DMS114 treated with DMSO at 0.1 percent for 48 hours (cell line): ENCODE measurements at regions not wholly inside any gene's neighbourhood (a gene's known extent, or its start where the extent isn't known, plus 50 kb on each side); places are given as distances from the start of the nearest gene placed in this dataset.
"Not testable (repeated sequence)": the region's sequence is repeated elsewhere in the genome, so short reads cannot be mapped to it uniquely, and the experiment has no call there.

Source experiments
- DNase-seq: peaks from one replicate; lab custom pipeline; 2025; ENCODE audit not compliant: unreplicated experiment; lab: John Stamatoyannopoulos, UW

DNA sequence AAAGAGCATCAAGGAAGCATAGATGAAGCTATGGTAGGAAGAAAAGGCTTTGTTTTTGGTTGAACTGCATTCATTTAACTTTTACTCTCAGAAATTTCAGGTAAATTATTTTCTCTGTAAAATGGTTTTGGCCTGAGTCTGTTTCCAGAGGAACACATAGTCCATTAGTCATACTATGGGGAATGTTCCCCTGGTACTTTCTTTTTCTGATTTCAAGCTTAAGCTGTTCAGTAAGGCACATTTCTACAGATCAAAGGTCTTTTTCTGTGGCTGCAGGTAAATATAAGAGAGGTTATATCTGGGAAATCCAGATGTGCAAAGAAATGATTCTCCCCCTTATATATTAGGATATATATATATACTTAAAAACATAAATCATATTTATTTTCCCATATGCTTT, 1744.4 kb upstream of the ADGRL3 start:
- no peak for DNase-seq

DNA sequence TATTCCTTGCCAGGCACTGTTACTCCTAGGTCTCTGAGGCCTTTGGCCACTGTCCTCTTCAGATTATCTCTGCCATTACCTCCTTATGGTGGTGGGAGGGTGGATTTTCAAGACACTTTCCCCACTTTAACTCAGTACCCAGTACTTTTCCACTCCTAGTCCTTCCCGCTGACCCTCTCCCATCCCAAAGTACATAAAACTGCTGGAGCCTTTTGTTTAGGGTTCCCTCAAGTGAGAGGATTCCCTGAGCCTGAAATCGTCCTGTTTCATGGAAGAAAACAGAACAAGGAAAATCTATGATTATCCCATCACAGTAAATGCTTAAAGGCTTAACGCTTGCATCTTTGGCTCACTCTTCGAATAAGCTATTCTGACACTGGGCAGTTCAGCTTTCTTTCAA, 1742.5 kb upstream of the ADGRL3 start:
- no peak for DNase-seq

DNA sequence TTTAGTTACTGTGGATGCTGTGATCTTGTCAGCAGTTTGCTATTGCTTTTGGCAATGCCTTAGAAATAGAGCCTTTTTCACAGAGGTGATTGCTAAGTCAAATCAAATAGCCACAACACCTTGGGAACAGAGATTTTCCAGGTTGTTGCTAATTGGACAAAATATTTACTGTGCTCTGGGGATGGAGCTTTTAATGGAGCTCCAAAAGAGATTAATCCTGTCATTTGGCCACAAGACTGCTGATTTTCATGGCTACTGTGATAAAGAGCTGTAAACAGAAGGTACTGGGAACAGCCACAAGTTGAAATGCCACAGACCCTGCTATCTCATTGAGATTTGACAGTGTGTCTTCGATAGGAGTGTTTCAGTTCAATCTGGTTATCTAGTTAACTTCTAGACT, 1715.2 kb upstream of the ADGRL3 start:
- DNase-seq, result no peak

DNA sequence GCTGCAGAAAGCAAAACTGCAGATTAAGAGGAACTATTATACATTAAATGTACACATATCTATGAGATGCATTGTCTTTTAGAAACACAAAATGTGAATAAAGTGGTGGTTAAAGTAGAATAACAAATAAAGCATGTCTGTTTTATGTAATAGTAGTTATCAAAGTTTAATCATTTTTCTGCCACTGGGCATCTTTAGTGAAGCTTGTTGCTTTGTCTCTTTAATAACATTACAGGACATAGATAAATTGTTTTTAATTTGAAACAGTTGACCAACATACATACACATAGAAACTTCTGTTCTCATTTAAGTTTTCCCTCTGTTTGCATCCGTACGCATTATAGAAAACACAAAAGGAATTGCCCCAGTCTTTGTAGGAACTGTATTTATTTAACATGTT, 1700.0 kb upstream of the ADGRL3 start:
- no peak for DNase-seq

DNA sequence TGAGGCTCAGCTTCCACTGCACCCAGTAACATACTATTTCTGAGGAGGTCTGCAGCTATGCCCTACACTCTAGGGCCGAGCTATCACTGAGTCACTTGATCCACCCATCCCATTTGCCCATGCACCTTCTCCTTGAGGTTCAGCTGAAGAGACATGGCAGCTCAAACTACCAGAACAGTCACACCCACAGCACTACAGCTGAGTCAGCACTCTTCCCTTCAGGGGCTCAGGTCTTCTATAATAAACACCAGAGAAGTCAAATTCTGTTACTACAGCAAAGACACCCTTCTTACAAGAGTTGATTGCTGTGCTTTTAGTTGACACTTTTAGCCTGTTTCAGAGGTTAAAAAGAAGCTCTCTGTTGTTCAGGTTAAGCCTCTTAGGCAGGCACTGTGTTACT, 1696.4 kb upstream of the ADGRL3 start:
- no peak for DNase-seq

DNA sequence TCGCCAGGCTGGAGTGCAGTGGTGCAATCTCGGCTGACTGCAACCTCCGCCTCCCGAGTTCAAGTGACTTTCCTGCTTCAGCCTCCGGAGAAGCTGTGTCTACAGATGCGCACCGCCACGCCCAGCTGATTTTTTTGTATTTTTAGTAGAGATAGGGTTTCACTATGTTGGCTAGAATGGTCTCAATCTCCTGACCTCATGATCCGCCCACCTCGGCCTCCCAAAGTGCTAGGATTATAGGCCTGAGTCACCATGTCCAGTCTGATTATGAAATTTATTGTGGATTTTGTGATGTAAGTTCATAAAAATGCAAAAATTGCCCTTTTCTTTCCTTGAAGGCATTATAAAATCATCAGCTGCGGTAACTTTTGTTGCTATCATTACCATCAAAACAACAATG, 1688.3 kb upstream of the ADGRL3 start:
- not testable (repeated sequence) for DNase-seq

DNA sequence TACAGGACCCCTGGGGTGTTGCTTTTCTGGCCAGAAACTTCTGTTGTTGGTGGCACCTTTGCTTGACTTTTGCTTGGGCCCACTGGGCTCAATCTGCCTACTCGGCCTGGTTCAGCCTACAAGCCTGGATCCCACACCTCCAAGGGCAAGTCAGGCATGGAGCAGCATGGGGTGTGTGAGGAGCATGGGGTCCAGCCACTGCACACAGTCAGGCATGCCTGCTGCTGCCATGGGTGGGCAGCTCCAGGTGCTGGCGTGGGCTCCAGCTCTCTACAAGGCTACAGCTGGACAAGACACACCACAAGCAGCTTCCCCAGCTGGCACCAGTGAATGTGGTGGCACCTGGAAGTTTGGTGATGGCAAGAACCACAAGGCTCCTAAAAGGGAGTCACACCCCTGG, 1683.1 kb upstream of the ADGRL3 start:
- DNase-seq, result no peak

DNA sequence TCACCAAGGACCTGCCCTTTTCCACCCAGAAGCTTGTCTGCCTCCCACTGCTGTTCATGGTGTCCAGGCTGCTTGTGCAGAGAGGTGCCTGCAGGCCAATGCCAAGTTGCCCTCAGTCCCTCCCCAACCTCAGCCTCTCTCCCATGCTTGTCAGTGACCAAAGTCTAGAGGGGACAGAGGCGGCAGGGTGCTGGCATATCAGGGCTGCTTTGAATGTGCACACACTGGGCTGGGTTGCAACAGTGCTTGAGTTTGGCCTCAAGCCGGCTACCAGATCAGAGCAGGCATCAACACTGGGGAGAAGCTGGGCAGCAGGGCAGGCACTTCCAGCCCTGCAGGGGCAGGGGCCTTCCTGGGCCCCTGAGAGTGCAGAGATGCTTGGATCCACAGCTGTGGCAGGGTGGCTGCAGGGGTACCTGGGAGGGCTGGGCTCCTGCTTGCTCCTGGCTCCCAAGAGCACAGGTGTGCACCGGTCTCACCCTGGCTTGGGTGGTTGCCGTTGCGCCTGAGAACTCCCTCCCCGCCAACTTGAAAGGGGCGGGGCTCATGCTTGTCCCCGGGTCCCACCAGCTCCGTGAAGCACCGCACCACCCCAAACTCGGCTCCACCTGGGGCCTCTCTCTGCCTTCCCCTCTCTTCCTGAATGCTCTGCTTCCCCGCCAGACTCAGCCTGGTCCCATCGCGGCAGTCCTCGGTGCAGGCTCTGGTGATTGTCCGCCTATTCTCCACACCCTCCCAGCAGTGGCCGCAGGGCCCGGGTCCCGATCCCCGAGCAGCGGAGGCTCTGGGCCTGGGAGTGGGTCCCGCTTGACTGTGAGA, 1681.9 kb upstream of the ADGRL3 start:
- DNase-seq, result no peak

DNA sequence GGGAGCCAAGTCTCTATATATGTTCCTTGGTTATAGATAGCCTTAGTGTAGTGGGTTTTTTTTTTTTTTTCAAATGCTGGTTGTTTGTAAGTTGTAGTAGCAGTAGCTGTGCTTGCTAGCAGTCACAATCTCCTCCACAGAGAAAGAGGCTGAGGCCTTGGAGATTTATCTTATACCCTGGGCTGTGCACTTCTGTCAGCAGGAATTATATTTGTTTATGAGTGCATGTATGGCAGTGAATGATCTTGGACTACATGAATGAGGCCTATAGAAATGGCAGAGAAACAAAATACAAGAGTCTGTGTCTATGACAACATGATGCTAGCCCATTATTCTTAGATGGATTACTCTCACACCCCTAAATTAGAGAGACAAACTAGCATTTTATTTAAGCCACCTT, 1674.2 kb upstream of the ADGRL3 start:
- DNase-seq, result no peak

DNA sequence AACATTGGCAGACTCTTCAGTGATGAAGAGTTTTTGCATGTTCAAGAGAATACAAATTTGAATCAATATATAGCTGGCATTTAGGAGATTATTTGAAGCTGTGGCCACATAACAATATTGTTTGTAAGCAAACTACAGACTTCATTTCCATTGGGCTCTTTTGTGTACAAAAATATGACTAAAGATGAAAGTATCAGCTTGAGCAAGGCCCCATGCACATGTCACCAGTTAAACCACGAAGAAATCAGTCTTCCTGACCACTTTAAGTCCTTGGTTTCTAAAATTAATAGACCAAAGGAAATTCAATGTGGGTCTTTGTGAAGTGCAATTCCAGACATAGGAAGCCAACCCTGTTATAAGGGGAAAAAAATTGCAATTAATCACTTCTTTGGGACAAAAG, 1664.6 kb upstream of the ADGRL3 start:
- DNase-seq, result no peak

DNA sequence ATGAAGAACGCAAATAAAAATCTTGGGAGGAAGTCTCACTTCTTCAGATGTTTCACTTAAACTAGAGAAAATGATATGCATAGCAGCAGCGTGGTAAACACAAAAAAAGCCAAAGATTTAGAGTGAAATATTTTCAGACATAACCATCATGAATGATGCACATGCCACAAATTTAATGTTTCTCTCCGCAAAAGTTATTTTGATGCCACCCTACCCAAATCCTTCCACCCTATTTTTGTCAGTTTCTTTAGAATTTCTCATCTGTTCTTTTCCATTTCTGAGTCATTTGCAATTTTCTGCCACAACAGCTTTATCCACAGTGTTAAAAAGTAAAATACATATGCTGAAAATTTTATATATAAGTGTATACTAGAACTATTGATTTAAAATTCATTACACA, 1663.7 kb upstream of the ADGRL3 start:
- DNase-seq, result no peak

DNA sequence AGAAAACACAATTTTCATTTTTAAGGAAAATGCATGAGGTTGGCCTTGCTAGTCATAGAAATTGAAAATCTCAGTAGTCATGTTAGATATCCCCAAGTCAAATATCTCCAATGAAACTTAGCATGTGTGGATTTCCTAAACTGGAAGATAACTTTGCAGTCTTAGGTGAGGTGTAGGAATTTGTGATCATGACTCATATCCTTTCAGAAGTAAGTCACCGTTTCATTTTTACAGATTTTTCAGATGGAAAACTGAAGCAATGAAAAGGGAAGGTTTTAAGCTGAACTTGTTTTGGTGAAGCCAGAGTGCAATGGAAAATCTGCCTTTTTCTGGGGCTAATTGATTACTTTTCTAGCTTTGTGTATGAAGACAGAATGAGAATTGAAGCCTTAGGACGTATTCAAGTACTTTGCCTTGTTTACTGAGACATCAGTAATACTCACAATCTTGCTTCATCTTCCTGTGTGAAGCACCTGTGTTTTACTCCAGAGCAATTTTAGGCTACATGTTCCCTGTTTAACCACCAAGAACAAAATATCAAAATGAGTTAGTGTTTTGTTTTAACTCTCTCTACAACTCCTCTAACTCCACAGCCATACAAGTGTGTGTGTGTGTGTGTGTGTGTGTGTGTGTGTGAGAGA, 1662.8 kb upstream of the ADGRL3 start:
- no peak for DNase-seq

DNA sequence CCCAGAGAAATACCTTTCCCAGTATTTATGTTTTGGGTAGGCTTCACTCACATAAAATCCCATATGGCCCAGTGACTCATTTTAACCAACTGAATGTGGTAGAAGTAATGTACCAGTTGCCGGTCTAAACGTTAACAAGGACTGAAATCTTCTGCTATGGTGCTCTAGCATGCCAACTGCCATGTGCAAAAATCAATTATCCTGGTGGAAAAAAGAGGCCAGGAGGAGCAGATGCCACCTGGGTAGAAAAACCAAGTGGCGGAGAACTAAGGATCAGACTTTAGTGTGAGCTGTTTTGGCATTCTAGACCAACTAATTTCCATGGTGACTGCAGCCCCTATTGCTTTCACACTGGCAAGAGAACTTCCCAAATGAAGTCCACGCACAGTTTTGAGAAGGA, 1660.7 kb upstream of the ADGRL3 start:
- DNase-seq, result no peak

DNA sequence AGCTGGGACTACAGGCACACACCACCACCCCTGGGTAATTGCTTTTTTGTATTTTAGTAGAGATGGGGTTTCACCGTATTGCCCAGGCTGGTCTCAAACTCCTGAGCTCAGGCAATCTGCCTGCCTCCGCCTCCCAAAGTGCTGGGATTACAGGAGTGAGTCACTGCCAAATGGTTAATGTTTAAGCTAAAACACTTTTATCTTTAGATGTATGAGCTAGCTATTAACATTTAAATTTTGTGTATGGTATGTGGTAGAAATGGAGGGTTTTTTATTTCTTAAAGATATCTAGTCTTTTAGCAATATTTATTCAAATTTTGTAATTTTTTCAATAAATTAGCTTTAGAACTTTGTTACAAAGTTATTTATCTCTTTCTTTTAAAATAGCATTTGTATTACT, 1659.8 kb upstream of the ADGRL3 start:
- no peak for DNase-seq

DNA sequence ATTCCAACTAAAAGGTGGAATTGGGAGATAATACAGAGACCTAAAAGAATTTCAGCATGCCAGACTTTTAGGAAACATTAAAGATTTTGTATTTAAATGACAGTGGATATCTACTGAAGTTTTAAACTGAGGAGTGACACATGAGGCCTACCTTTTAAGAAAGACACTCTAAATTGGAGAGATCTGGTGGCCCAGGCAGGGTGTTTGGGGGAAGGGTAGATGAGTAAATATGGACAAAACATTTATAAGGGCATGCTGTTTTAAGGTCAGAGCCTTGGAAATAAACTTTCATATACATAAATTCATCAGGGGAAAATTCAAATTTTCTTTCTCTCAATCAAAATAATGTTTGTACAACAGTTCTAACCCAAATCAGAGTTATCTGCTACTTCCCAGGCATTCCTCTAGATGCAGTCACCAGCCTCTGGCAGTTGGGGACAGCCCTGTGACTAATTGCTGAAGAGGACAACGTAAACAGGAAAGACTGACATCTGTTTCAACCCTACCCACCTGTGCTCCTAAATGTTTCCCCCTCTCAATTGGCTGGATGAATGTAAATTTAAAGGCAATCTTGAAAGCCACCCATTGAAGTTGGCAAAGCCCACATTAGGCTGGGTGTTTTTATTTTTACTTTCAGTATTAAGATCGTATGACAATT, 1646.9 kb upstream of the ADGRL3 start:
- no peak for DNase-seq

DNA sequence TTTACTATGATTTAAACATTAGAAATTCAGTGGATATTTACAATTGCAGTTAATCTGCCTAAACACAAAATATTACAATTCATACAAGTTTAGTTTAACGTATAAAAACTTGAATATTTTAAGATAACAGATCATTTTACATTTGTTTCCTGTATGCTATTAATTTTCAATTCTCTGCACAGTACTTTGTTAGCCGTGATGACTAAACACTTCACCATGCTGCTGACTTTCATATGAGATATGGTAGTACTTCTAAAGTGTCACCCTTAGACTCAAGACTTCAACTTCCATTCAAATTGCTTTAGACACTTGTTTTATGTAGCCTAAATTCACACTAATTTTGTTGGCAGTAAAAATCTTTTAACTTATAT, 1646.4 kb upstream of the ADGRL3 start:
- no peak for DNase-seq

DNA sequence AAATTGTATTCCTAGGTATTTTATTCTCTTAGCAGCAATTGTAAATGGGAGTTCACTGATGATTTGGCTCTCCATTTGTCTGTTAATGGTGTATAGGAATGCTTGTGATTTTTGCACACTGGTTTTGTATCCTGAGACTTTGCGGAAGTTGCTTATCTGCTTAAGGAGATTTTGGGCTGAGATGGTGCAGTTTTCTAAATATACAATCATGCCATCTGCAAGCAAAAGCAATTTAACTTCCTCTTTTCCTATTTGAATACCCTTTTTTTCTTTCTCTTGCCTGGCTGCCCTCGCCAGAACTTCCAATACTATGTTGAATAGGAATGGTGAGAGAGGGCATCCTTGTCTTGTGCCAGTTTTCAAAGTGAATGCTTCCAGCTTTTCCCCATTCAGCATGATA, 1643.9 kb upstream of the ADGRL3 start:
- not testable (repeated sequence) for DNase-seq

DNA sequence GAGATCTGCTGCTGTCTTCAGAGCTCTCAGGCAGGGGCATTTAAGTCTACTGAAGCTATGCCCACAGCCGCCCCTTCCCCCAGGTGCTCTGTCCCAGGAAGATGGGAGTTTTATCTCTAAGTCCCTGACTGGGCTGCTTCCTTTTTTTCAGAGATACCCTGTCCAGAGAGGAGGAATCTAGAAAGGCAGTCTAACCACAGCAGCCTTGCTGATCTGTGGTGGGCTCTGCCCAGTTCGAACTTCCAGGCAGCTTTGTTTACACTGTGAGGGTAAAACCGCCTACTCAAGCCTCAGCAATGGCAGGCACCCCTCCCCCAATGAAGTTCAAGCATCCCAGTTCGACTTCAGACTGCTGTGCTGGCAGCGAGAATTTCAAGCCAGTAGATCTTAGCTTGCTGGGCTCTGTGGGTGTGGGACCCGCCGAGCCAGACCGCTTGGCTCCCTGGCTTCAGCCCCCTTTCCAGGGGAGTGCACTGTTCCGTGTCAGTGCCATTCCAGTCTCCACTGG, 1639.9 kb upstream of the ADGRL3 start:
- DNase-seq, result not testable (repeated sequence)

DNA sequence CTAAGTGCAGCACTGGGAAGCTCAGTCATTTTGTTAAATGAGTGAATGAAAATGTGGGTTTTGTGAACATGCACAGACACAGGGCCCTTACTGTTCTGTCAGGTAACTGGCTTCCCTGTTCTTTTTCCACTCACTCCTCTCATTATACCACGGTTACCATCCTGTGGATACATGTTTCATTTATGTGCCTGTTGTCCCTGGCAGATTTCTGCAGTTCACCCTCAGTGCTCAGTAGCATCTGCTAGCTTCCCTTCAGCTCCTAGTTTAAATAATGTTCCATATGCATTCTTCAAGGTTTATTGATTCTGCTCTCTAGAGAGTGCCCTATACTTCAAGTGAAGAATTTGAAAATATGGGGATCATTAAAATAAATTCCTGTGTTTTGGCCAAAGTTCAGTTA, 1634.3 kb upstream of the ADGRL3 start:
- DNase-seq, result no peak

DNA sequence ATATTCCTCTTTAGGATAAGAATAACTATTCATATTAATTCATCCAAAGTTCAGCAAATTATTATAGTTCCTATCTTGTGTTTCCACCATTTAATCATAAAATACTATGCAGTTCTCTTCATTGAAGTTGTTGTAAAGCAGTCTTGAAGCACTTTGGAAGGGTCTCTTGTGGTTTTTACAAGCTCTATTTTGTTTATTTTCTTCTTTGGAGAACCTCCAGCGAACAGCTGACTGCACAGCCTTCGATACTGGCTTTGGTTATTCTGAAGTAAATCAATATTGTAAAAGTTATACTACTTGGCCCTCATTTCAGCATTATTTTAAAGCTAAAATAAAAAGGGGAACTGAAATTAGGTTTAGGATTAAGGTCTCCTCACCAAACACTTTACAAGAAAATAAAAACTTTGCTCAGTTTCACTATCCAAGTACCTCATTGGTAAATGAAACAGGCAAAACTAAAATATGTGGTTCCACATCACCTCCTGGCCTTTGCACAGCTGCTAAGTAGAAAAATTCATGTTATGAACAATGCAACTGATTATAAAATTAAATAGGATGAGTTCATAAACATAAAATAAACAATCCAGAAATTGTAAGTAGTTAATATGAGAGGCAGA, 1629.2 kb upstream of the ADGRL3 start:
- no peak for DNase-seq

DNA sequence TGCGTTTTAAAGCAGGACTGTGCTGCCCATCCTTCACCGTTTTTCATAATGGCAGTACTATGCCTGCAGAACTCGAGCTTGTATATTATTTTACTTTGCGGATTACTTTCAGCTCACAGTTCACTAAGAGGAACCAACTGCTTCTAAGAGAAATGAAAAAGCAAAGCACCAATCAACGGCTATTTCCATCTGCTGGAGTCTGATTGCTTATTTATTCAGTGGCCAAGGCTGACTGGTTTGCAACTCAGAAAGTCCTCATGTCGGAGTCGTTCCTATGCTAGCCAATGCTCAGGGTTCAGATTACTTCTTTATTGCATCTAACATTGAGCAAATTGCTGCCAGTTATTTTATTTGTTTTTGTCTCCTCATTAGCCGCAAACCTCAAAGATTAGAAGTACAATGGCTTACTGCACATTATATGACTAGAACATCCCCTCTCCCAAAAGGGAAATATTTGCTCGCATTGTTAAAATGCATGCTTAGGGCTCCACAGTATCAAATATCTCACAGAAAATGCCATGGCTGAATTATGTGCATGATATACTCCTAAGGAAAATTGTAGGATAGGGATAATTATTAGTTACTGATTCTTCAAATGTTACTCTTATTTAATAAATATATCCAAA, 1628.2 kb upstream of the ADGRL3 start:
- DNase-seq, result no peak
